Neural crest cell (in vitro differentiated cells): ENCODE measurements at regions not wholly inside any gene's neighbourhood (a gene's known extent, or its start where the extent isn't known, plus 50 kb on each side); places are given as distances from the start of the nearest gene placed in this dataset.

Experiments
- DNase-seq: peaks from one replicate; pipeline ENCODE4 v3.0.0; 2021; ENCODE audit warnings: low read depth, mixed read lengths, low spot score
- H3K27ac Mint-ChIP-seq: one replicate; pipeline ENCODE4 v1.8.0; 2021; ENCODE audit warnings: mild to moderate bottlenecking, mixed read lengths; ENCODE audit not compliant: unreplicated experiment
- H3K27me3 Mint-ChIP-seq: 2 replicates; pipeline ENCODE4 v1.8.0; 2021; ENCODE audit warnings: low read depth, mild to moderate bottlenecking, mixed read lengths
- H3K36me3 Mint-ChIP-seq: 2 replicates; pipeline ENCODE4 v1.8.0; 2021; ENCODE audit warnings: low read depth, mild to moderate bottlenecking, mixed read lengths
- H3K4me1 Mint-ChIP-seq: 2 replicates; pipeline ENCODE4 v1.8.0; 2021; ENCODE audit warnings: mixed read lengths
- H3K4me3 Mint-ChIP-seq: one replicate; pipeline ENCODE4 v1.8.0; 2021; ENCODE audit warnings: mild to moderate bottlenecking, mixed read lengths
- H3K9me3 Mint-ChIP-seq: 2 replicates; pipeline ENCODE4 v1.8.0; 2021; ENCODE audit warnings: mixed read lengths
- CTCF ChIP-seq: fragments of 200-600 bp; sonication (generic); conservative IDR thresholded peaks from 2 replicates; pipeline ENCODE4 v1.5.0; 2021; ENCODE audit warnings: antibody characterized with exemption, mild to moderate bottlenecking

GRCh38 chr19:31727536-31727935 is 378.3 kb upstream of the TSHZ3 start:
- Mint-ChIP-seq H3K27me3 (peaks cover 16% of the 10 kb centered on the region), H3K36me3 (no peaks in the 10 kb centered on the region), H3K4me1 (no peaks in the 10 kb centered on the region), H3K27ac (no peak overlapping the region), H3K9me3 (no peaks in the 10 kb centered on the region), H3K4me3 (no peak overlapping the region)
- TF ChIP-seq CTCF, result no peak
- DNase-seq, result no peak

GRCh38 chr19:31730270-31730669 is 381.0 kb upstream of the TSHZ3 start:
- Mint-ChIP-seq H3K4me1 (no peaks in the 10 kb centered on the region), H3K27me3 (peaks cover 19% of the 10 kb centered on the region), H3K27ac (no peak overlapping the region), H3K9me3 (no peaks in the 10 kb centered on the region), H3K36me3 (no peaks in the 10 kb centered on the region), H3K4me3 (no peak overlapping the region)
- no peak for DNase-seq
- no peak for TF ChIP-seq CTCF

- DNase-seq, result no peak
- Mint-ChIP-seq H3K27me3 (peaks cover 14% of the 10 kb centered on the region), H3K9me3 (no peaks in the 10 kb centered on the region), H3K36me3 (no peaks in the 10 kb centered on the region), H3K27ac (no peak overlapping the region), H3K4me1 (no peaks in the 10 kb centered on the region), H3K4me3 (no peak overlapping the region)
- no peak for TF ChIP-seq CTCF
Measured at GRCh38 chr19:31733591-31733990, 384.4 kb upstream of the TSHZ3 start.

- TF ChIP-seq CTCF, result no peak
- Mint-ChIP-seq H3K4me1 (no peaks in the 10 kb centered on the region), H3K36me3 (no peaks in the 10 kb centered on the region), H3K27me3 (peaks cover 16% of the 10 kb centered on the region), H3K27ac (no peak overlapping the region), H3K9me3 (no peaks in the 10 kb centered on the region), H3K4me3 (no peak overlapping the region)
- DNase-seq, result no peak
Measured at GRCh38 chr19:31742249-31742648, 393.0 kb upstream of the TSHZ3 start.

GRCh38 chr19:31745731-31746130 is 396.5 kb upstream of the TSHZ3 start:
- H3K4me1 Mint-ChIP-seq, result no peaks in the 10 kb centered on the region
- H3K9me3 Mint-ChIP-seq, result no peaks in the 10 kb centered on the region
- no peak for TF ChIP-seq CTCF
- DNase-seq, result no peak
- H3K4me3 Mint-ChIP-seq, result no peak overlapping the region
- H3K36me3 Mint-ChIP-seq, result no peaks in the 10 kb centered on the region
- H3K27me3 Mint-ChIP-seq, result peaks cover 16% of the 10 kb centered on the region
- no peak overlapping the region for H3K27ac Mint-ChIP-seq

- H3K27ac Mint-ChIP-seq, result no peak overlapping the region
Measured at GRCh38 chr19:31749231-31749630, 400.0 kb upstream of the TSHZ3 start.

More at GRCh38 chr19:31749231-31749630, 400.0 kb upstream of the TSHZ3 start:
- H3K36me3 Mint-ChIP-seq, result no peaks in the 10 kb centered on the region
- no peaks in the 10 kb centered on the region for H3K4me1 Mint-ChIP-seq
- H3K9me3 Mint-ChIP-seq, result peaks cover 6% of the 10 kb centered on the region
- no peak overlapping the region for H3K4me3 Mint-ChIP-seq
- no peak for TF ChIP-seq CTCF
- H3K27me3 Mint-ChIP-seq, result peaks cover 24% of the 10 kb centered on the region
- no peak for DNase-seq
